GM21825 (cell line): ENCODE measurements at regions not wholly inside any gene's neighbourhood (a gene's known extent, or its start where the extent isn't known, plus 50 kb on each side); places are given as distances from the start of the nearest gene placed in this dataset.
"Not testable (repeated sequence)": the region's sequence is repeated elsewhere in the genome, so short reads cannot be mapped to it uniquely, and the experiment has no call there.

Experiments used
- ATAC-seq: cut with Tn5 transposase; IDR thresholded peaks from one replicate; pipeline ENCODE4 v1.9.1; 2021; ENCODE audit warnings: mild to moderate bottlenecking, moderate library complexity; ENCODE audit not compliant: unreplicated experiment

- ATAC-seq, result no peak
These were observed 374.2 kb downstream of the BCL11B start for GRCh38 chr14:98897605-98898309.

DNA sequence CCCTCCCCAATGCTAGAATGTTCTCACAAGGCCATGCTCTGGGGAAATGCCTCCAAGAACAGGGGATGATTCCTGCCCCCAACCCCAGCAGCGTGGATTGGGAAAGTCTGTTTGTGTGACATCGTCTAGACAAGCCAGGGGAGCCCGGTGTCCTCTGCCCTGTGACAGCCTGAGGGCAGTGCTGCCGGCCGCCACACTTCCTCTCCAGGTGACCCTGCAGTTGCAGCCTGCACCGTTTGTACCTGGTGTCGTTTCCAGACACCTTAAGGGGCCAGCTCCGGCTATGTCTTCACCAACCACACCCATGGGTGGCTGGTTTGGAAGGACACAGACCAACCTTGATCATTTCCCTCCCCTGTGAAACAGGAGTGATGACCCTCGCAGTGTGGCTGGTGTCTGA, 372.6 kb downstream of the BCL11B start:
- ATAC-seq, result no peak

GRCh38 chr14:98900236-98900635, 371.8 kb downstream of the BCL11B start:
- ATAC-seq, result no peak

DNA sequence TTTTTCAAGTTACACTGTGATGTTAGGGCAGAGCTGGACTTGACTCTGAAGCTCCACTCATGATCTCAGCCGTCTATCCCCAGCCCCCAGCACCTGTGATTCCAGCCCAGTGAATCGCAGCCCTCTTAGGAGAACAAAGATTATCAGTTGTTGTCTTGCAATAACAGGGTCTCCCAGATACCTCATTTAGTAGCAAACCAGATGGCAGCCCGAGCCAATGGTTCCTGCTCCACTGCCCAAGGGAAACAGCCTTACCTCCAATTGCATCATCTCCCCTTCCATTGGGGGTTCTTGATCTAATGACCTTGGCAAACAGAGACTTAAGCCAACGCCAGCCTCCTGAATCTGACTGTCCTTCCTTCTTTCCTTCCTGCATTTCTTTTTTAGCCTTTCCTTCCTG, 371.2 kb downstream of the BCL11B start:
- no peak for ATAC-seq

- ATAC-seq, result no peak
These were observed 370.3 kb downstream of the BCL11B start for GRCh38 chr14:98901511-98902205.

DNA sequence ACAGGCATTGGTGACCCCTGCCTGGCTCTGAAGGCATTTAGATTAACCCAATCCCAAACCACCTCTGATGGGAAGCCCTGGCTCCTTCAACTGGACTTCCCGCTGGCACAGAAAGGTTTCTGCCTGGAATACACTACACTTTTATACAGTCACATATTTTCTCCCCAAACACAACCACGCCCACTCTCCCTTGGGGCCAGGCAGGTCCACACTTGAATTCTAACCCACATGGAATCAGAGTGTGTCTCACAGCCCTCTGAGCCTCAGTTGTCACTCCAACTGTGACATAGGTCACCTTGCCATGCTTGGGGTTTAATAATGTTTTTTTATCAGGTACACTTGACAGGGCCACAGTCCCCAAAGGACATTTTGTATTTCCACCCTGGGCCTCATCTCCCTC, 368.6 kb downstream of the BCL11B start:
- ATAC-seq, result no peak

DNA sequence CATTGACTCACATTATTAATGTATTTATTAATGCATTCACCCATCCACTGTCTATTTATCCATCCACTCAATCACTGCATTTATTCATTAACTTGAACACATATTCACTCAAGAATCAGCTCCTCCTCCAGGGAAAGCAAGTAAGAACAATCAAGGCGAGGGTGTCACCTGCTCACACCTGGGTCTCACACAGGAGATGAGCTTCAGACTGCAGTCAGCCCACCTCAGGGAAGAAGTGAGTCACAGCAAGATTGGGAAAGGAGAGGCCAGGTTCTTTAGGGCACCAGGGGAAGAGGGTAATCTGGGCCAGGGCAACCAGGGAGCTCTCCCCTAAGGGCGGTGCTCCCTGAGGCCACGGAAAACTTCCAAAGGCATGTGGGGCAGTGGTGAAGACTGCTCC, 367.3 kb downstream of the BCL11B start:
- ATAC-seq, result no peak

GRCh38 chr14:98906123-98906995, 365.6 kb downstream of the BCL11B start:
- no peak for ATAC-seq

DNA sequence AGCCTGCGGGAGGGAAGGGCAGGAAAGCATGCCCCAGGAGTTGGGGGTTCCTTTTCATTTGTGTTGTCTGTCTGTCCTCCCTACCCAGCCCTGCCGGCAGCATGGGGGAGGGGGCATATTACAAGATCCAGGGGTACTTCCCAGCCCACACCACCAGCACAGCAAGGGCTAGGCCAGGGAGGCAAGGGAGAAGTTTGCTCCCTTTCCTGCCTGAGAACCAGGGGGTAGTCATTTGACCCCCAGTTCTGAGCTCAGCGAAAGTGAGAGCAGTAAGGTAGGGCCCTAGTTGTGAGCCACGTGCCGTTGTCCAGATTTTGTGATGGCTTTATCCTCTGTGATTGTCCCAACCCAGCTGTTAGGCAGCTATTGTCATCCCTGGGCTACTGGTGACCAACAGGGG, 364.7 kb downstream of the BCL11B start:
- ATAC-seq, result no peak

DNA sequence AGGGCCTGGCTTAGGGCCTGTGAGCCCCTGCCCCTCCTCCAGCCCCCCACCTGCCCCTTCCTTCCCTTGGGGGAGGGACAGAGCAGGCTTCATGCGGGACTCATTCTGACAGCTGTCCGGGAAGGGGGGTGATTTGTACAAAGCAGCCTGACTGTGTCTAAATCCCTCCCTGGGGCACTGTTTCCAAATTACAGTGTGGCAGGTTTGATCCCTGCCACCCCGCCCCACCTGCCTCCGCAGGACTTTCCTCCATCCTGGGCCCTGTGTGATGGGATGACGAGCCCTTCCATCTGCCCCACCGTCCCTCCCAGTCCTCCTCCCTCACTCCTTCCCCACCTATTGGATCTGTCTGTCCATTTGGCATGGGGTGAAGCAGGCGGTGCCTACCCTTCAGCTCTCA, 363.9 kb downstream of the BCL11B start:
- no peak for ATAC-seq

GRCh38 chr14:98909251-98909944, 362.6 kb downstream of the BCL11B start:
- ATAC-seq, result no peak

- no peak for ATAC-seq
These were observed 361.9 kb downstream of the BCL11B start for GRCh38 chr14:98910061-98910460.

- no peak for ATAC-seq
These were observed 359.3 kb downstream of the BCL11B start for GRCh38 chr14:98912655-98913054.

- ATAC-seq, result no peak
These were observed 357.9 kb downstream of the BCL11B start for GRCh38 chr14:98913967-98914650.

- no peak for ATAC-seq
These were observed 357.1 kb downstream of the BCL11B start for GRCh38 chr14:98914942-98915341.

DNA sequence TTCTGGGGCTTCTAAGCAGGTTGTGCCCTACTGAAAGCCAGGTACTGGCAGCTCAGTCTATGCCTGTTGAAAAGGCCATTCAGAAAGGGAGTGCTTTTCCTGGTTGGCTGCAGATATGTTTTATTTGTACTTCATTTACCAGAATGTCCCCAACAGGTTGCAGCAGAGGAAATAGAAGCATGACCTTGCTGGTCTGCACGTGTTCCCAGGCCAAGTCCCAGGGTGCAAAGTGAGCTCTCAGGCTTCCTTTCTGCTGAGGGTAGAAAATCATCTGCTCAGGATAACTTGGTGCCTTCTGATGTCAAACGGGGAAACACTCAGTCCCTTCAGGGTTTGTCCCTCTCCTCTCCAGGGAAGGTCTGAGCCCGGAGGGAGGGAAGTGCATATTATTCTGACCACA, 356.4 kb downstream of the BCL11B start:
- ATAC-seq, result no peak

DNA sequence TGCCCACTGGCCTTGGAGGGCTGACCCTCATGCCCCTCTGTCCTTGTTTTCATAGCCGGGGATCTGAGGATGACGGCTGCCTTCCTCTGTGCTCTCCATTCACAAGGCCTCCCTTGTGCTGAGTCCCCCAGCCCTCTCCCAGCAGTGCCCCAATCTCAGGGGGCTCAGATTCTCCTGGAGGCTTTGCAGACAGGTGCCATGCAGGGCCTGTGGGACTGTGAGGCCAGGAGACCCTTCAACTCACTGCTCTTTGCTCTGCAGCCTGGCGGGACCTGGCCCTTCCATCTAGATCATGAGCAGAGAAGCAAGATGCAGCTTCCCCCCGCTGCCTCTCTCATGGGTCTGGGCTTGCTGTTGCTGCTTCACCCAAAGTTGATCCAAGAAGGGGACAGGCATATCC, 356.0 kb downstream of the BCL11B start:
- no peak for ATAC-seq

- no peak for ATAC-seq
These were observed 355.5 kb downstream of the BCL11B start for GRCh38 chr14:98916476-98916875.

- ATAC-seq, result no peak
These were observed 352.6 kb downstream of the BCL11B start for GRCh38 chr14:98919434-98919833.

DNA sequence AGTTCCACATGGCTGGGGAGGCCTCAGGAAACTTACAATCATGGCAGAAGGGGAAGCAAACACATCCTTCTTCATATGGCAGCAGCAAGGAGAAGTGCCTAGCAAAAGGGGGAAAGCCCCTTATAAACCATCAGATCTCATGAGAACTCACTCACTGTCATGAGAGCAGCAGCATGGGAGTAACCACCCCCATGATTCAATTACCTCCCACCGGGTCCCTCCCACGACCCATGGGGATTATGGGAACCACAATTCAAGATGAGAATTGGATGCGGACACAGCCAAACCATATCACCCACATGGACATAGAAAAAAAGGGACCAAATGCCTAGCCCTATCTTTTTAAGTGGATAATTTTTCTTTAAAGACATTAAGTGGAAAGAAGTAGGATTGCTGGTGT, 350.7 kb downstream of the BCL11B start:
- not testable (repeated sequence) for ATAC-seq

- no peak for ATAC-seq
These were observed 348.4 kb downstream of the BCL11B start for GRCh38 chr14:98923596-98923995.
